Heart right ventricle (tissue), 16 donors: ENCODE measurements at regions not wholly inside any gene's neighbourhood (a gene's known extent, or its start where the extent isn't known, plus 50 kb on each side); places are given as distances from the start of the nearest gene placed in this dataset.

ENCODE experiments used
- ATAC-seq, 8 donors: fragments of 200-7000 bp; cut with Tn5 transposase; one replicate each; pipeline ENCODE4 v1.9.1; 2020; ENCODE audit warnings: mild to moderate bottlenecking in 8 of 8, moderate library complexity in 8 of 8, moderate number of reproducible peaks in 1 of 8
- DNase-seq, 2 donors: peaks; one replicate each; pipeline ENCODE4 v3.0.0-alpha.2; 2020
- H3K27ac ChIP-seq, 10 donors: fragments of 200-600 bp; sonication (generic) in 2 of 10; one replicate each; pipeline versions ENCODE4 v1.5.0 to v1.8.0; 2020 to 2022; ENCODE audit warnings: mild to moderate bottlenecking in 3 of 10
- H3K27me3 ChIP-seq, 7 donors: fragments of 200-600 bp; one replicate each; pipeline ENCODE4 v1.8.0; 2021 to 2022; ENCODE audit warnings: mild to moderate bottlenecking in 2 of 7
- H3K36me3 ChIP-seq, 9 donors: fragments of 200-600 bp; sonication (generic) in 1 of 9; one replicate each; pipeline versions ENCODE4 v1.5.0 to v1.8.0; 2020 to 2022; ENCODE audit warnings: mild to moderate bottlenecking in 2 of 9
- H3K4me1 ChIP-seq, 9 donors: fragments of 200-600 bp; sonication (generic) in 1 of 9; one replicate each; pipeline versions ENCODE4 v1.5.0 to v1.8.0; 2020 to 2022; ENCODE audit warnings: mild to moderate bottlenecking in 4 of 9
- H3K4me3 ChIP-seq, 10 donors: fragments of 200-600 bp; sonication (generic) in 2 of 10; one replicate each; pipeline versions ENCODE4 v1.5.0 to v1.8.0; 2020 to 2022; ENCODE audit warnings: mild to moderate bottlenecking in 7 of 10, moderate library complexity in 2 of 10
- H3K9me3 ChIP-seq, 11 donors: fragments of 200-600 bp in 10 of 11; sonication (generic) in 2 of 11; one replicate each; pipeline versions ENCODE4 v1.5.0 to v1.8.0; 2013 to 2022; ENCODE audit warnings: mild to moderate bottlenecking in 2 of 11, control low read depth in 1 of 11, moderate library complexity in 1 of 11
- WGBS, 2 donors: extraction: QIAGEN DNeasy Blood & Tissue Kit; methylation state at CpG; one replicate each; pipeline ENCODE4 v1.1.7; 2013; ENCODE audit warnings: inconsistent platforms in 1 of 2; 5-methylcytosine and 5-hydroxymethylcytosine counted together
- intact Hi-C, 10 donors: fragments of 100-400 bp; cut with DNase I; formaldehyde crosslinking; loops; one replicate each; pipeline versions ENCODE4 v1.11.1 to v1.14.2; 2022
- TF ChIP-seq, protein P1 (sequence below), 9 donors: fragments of 200-600 bp; sonication (generic) in 2 of 9; IDR thresholded peaks; one replicate each; pipeline versions ENCODE4 v1.5.0 to v1.8.0; 2021 to 2022; ENCODE audit warnings: antibody characterized with exemption in 9 of 9, mild to moderate bottlenecking in 5 of 9, moderate library complexity in 1 of 9
- donor health status: Arrhythmogenic right ventricular cardiomyopathy.
- donor health status: ischemic (EF 13 %, LVEDD 7.1; RV severe dilation, severe dysfunction).
- donor health status: healthy with polysubstance abuse.
- donor health status: DM: no; HTN: yes; CAD: no.
- donor health status: DM: no; HTN: no; CAD: no.
- donor health status: ischemic (EF 25% LVEDD 6.9; RV normal size, moderate dysfunction).
- donor health status: ischemic (EF 25% LVEDD 5.7; RV mildly dilated, moderate dysfunction).
- donor health status: healthy.
- donor health status: DM: yes; HTN: yes; CAD: no.
- donor health status: Ischemic cardiomyopathy.
- donor health status: ischemic (EF 35%, LVEDD 5.7; RV mildly dilated, moderate dysfunction).
- donor health status: nonischemic (EF 11% LVEDD 7.7; RV severe dilation, severe dysfunction).
- donor health status: DM: yes; HTN: yes; CAD: no.
- donor health status: PGD.
- donor health status: ischemic (EF 29% LVEDD 5.4; RV normal size, mild dysfunction).
- donor health status: nonischemic (EF 23%, LVEDD 6.1; RV moderate dilation, normal function).

DNA sequence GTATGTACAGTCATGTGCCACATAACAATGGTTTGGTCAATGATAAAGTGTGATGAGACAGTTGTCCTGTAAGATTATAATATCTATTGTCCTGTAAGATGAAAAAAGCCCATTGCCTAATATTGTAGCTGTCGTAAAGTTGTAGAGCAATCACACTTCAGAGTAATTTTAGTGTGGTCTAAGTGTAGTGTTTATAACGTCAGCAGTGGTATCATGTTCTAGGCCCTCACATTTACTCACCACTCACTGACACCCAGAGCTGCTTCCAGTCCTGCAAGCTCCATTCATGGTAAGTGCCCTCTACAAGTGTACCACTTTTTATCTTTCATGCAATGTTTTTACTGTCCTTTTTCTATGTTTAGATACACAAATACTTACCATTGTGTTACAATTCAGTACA lies 259.9 kb upstream of the RAB4A start:
- intact Hi-C loops, result no loop called here
- H3K4me3 ChIP-seq, result no peak overlapping the region
- DNase-seq (no peak), ATAC-seq (peak in 1 of 8 donors; percentile 41)
- peaks cover 0 to 6% (median 0%) of the 10 kb centered on the region in 9 donors for H3K4me1 ChIP-seq
- WGBS, 2 donors, result 66 to 80% methylated on average over 2 of the region's 2 CpGs
- peaks cover 0 to 12% (median 0%) of the 10 kb centered on the region in 7 donors for H3K27me3 ChIP-seq
- TF ChIP-seq, protein P1, sequence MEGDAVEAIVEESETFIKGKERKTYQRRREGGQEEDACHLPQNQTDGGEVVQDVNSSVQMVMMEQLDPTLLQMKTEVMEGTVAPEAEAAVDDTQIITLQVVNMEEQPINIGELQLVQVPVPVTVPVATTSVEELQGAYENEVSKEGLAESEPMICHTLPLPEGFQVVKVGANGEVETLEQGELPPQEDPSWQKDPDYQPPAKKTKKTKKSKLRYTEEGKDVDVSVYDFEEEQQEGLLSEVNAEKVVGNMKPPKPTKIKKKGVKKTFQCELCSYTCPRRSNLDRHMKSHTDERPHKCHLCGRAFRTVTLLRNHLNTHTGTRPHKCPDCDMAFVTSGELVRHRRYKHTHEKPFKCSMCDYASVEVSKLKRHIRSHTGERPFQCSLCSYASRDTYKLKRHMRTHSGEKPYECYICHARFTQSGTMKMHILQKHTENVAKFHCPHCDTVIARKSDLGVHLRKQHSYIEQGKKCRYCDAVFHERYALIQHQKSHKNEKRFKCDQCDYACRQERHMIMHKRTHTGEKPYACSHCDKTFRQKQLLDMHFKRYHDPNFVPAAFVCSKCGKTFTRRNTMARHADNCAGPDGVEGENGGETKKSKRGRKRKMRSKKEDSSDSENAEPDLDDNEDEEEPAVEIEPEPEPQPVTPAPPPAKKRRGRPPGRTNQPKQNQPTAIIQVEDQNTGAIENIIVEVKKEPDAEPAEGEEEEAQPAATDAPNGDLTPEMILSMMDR (IDR thresholded peaks at IDR 0.05), result no peak
- H3K27ac ChIP-seq, result no peak overlapping the region
- H3K9me3 ChIP-seq, result no peaks in the 10 kb centered on the region
- no peaks in the 10 kb centered on the region for H3K36me3 ChIP-seq

GRCh38 chr1:229012823-229013222 lies 258.1 kb upstream of the RAB4A start:
- H3K27ac ChIP-seq, result no peak overlapping the region
- H3K4me3 ChIP-seq, result no peak overlapping the region
- intact Hi-C loops, result no loop called here
- DNase-seq (no peak), ATAC-seq (no peak)
- WGBS, 2 donors, result 71 to 84% methylated on average over 2 of the region's 2 CpGs
- no peaks in the 10 kb centered on the region for H3K9me3 ChIP-seq
- no peaks in the 10 kb centered on the region for H3K36me3 ChIP-seq
- TF ChIP-seq, protein P1 (IDR thresholded peaks at IDR 0.05), result no peak
- H3K27me3 ChIP-seq, result peaks cover 0 to 12% (median 0%) of the 10 kb centered on the region in 7 donors
- peaks cover 0 to 6% (median 0%) of the 10 kb centered on the region in 9 donors for H3K4me1 ChIP-seq

DNA sequence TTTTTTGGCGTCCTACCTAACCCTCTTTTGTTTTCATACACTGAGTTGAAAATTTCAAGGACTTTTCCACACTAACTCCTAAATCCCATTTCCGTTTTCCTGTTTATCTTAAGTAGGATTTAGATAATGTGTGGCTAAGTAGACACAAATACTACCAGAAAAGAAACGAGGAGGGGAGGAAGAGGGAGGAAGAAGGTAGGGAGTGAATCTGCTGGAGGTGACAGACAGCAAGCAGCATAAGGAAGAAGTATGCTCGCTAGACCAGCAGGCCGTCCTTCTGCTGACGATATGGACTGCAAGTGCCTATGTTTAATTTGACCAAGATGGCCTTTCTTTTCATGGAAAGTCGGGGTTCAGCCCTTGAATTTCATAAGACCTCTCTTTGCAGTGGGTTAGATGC lies 256.9 kb upstream of the RAB4A start:
- Histone ChIP-seq H3K27me3 (peaks cover 0 to 12% (median 0%) of the 10 kb centered on the region in 7 donors), H3K36me3 (no peaks in the 10 kb centered on the region), H3K4me1 (peaks cover 0 to under 1% (median 0%) of the 10 kb centered on the region in 9 donors), H3K4me3 (no peak overlapping the region), H3K27ac (no peak overlapping the region), H3K9me3 (peaks cover 0 to 5% (median 0%) of the 10 kb centered on the region in 11 donors)
- ATAC-seq (no peak), DNase-seq (no peak)
- TF ChIP-seq, protein P1 (IDR thresholded peaks at IDR 0.05), result no peak
- intact Hi-C loops, result no loop called here
- WGBS, 2 donors, result 38 to 44% methylated on average over 7 of the region's 7 CpGs

- peak in 3 of 8 donors; percentile 41 to 63 (median 53) for ATAC-seq
- no peak for DNase-seq
- TF ChIP-seq, protein P1 (IDR thresholded peaks at IDR 0.05), result no peak
- Histone ChIP-seq H3K4me1 (peaks cover 0 to 5% (median 0%) of the 10 kb centered on the region in 9 donors), H3K27ac (no peak overlapping the region), H3K4me3 (no peak overlapping the region), H3K9me3 (peaks cover 0 to 5% (median 0%) of the 10 kb centered on the region in 11 donors), H3K36me3 (no peaks in the 10 kb centered on the region), H3K27me3 (peaks cover 0 to 12% (median 0%) of the 10 kb centered on the region in 7 donors)
- intact Hi-C loops, result no loop called here
- WGBS, 2 donors, result 69 to 70% methylated on average over 13 of the region's 13 CpGs
Observed at GRCh38 chr1:229015806-229016205, 255.1 kb upstream of the RAB4A start.
